Epithelial cell of proximal tubule (primary cell): ENCODE measurements at regions not wholly inside any gene's neighbourhood (a gene's known extent, or its start where the extent isn't known, plus 50 kb on each side); places are given as distances from the start of the nearest gene placed in this dataset.

Experiments used
- DNase-seq: peaks from one replicate; pipeline ENCODE4 v3.0.0-alpha.2; 2011; ENCODE audit warnings: low read depth
- H3K4me3 ChIP-seq: 2 replicates; pipeline ENCODE4 v1.5.1; 2011; ENCODE audit warnings: low read depth, mild to moderate bottlenecking, low read length
- TF ChIP-seq, protein P1 (sequence below): conservative IDR thresholded peaks from 2 replicates; pipeline ENCODE4 v1.5.1; 2012; ENCODE audit warnings: low read depth, mild to moderate bottlenecking, low read length

- TF ChIP-seq, protein P1, sequence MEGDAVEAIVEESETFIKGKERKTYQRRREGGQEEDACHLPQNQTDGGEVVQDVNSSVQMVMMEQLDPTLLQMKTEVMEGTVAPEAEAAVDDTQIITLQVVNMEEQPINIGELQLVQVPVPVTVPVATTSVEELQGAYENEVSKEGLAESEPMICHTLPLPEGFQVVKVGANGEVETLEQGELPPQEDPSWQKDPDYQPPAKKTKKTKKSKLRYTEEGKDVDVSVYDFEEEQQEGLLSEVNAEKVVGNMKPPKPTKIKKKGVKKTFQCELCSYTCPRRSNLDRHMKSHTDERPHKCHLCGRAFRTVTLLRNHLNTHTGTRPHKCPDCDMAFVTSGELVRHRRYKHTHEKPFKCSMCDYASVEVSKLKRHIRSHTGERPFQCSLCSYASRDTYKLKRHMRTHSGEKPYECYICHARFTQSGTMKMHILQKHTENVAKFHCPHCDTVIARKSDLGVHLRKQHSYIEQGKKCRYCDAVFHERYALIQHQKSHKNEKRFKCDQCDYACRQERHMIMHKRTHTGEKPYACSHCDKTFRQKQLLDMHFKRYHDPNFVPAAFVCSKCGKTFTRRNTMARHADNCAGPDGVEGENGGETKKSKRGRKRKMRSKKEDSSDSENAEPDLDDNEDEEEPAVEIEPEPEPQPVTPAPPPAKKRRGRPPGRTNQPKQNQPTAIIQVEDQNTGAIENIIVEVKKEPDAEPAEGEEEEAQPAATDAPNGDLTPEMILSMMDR, result no peak
- no peak for DNase-seq
- no peak overlapping the region for H3K4me3 ChIP-seq
Measured at GRCh38 chr18:75937306-75937705, 509.8 kb upstream of the SMIM21 start.

DNA sequence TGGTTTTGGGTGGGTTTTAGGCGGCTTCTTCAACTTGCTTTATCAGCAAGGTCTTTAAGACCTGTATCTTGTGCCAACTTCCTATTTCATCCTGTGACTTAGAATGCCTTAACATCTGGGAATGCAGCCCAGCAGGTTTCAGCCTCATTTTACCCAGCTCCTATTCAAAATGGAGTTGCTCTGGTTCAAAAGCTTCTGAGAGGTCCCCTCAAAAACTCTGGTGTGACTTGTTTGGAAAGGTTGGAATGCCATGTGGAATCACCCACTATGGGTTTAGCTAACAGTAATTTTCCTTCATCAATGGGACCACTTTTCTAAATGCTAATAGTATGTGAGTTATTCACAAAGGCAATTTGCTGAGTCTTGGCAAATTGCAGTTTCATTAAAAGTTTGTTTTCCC, 509.4 kb upstream of the SMIM21 start:
- H3K4me3 ChIP-seq, result no peak overlapping the region
- TF ChIP-seq, protein P1, result no peak

DNA sequence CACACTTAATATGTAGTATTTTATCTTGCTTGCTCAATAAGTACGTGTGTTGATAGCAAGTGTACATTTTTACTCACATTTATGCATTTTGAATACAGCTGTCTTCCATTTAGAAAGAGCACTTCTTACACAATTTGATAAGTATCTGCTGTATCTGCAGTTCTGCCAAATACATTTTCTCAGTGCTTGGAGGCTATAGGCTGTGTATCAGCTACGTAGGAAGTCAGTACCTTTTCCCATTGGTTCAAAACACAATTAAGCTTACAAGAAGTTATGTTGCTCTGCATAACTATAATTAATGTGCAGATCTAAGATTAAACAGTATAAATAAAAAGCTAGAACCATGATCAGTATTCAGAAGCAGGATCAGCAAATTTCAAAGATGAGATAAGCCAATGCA, 503.6 kb upstream of the SMIM21 start:
- TF ChIP-seq, protein P1, result no peak
- DNase-seq, result no peak
- no peak overlapping the region for H3K4me3 ChIP-seq

More for the DNA sequence above, 509.4 kb upstream of the SMIM21 start:
- DNase-seq, result no peak

DNA sequence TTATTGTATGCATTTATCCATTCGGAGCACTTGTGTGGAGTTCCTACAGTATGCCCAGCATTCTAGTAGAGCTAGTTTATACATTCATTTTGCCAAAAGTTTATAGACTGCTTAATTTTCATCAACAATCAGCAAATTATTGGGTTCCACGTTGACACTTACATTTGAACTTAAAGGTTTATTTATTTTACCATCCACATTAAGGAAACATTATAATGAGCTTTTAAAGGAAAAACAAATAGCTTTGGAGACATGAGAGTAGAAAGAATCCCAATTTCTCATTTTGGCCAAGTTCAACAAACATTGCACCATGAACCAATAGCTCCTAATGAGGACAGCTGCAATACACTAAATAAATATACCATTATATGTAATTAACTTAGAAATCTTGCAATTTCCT, 501.2 kb upstream of the SMIM21 start:
- DNase-seq, result no peak
- TF ChIP-seq, protein P1, result no peak
- H3K4me3 ChIP-seq, result no peak overlapping the region

DNA sequence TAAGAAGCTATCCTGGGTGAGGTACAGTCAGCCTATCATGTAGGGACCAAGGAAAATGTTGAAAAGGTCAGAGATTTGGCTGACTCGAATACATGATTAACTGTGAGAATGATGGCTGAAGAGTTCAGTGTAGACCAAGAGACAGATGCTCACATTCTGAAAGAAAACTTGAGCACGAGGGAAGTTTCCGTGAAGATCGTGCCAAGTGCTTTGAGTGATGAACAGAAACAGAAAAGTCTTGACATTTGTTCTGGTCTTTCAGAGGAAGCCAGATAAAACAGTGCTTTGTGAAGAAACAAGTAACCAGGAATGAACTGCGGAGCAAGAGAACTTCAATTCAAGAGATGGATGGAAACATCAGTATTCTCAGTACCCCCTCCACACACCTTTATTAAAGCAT, 500.3 kb upstream of the SMIM21 start:
- no peak for DNase-seq
- H3K4me3 ChIP-seq, result no peak overlapping the region
- TF ChIP-seq, protein P1, result no peak

GRCh38 chr18:75926811-75927210, 499.3 kb upstream of the SMIM21 start:
- H3K4me3 ChIP-seq, result no peak overlapping the region
- DNase-seq, result peak; percentile 30
- TF ChIP-seq, protein P1, result no peak

GRCh38 chr18:75923169-75923568, 495.7 kb upstream of the SMIM21 start:
- TF ChIP-seq, protein P1, result no peak
- peak; percentile 69 for DNase-seq
- H3K4me3 ChIP-seq, result no peak overlapping the region
